Adrenal gland (tissue), 5 donors: ENCODE measurements at regions not wholly inside any gene's neighbourhood (a gene's known extent, or its start where the extent isn't known, plus 50 kb on each side); places are given as distances from the start of the nearest gene placed in this dataset.

Experiments
- POLR2A ChIP-seq, 2 donors: fragments of 450-650 bp; IDR thresholded peaks; one replicate each; pipeline ENCODE4 v1.6.1; 2017; ENCODE audit warnings: antibody characterized with exemption in 2 of 2, mild to moderate bottlenecking in 2 of 2, moderate library complexity in 1 of 2
- TF ChIP-seq, protein P1 (sequence below), 6 experiments: fragments of 450-650 bp in 4 of 6; fragments of 200-600 bp in 2 of 6; sonication (generic) in 1 of 6; IDR thresholded peaks; 1 replicate in 5 of 6; 2 replicates in 1 of 6; pipeline versions ENCODE4 v1.5.1 to v1.8.0; 2016 to 2021; ENCODE audit warnings: antibody characterized with exemption in 6 of 6, mild to moderate bottlenecking in 2 of 6, moderate library complexity in 1 of 6
- donor health status: DM: no; HTN: no; CAD: no.

DNA sequence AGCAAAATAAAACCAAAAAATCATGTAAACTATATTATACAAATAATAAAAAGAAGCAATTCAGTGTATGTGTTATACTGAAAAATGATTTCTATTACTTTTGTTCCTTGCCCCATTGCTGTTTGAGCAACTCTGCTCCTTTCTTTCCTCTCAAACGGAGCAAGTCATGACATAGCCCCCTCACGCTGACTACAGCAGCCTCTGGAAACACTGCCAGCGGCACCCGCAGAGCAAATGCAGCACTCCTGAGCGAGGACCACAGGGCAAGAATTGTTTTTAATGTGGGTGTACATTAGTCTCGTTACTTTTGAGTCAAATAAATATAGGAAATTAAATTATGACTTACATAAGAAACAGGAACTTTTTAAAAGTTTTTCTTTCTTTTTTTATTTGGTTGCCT lies 350.1 kb upstream of the HSF2 start:
- TF ChIP-seq, protein P1, sequence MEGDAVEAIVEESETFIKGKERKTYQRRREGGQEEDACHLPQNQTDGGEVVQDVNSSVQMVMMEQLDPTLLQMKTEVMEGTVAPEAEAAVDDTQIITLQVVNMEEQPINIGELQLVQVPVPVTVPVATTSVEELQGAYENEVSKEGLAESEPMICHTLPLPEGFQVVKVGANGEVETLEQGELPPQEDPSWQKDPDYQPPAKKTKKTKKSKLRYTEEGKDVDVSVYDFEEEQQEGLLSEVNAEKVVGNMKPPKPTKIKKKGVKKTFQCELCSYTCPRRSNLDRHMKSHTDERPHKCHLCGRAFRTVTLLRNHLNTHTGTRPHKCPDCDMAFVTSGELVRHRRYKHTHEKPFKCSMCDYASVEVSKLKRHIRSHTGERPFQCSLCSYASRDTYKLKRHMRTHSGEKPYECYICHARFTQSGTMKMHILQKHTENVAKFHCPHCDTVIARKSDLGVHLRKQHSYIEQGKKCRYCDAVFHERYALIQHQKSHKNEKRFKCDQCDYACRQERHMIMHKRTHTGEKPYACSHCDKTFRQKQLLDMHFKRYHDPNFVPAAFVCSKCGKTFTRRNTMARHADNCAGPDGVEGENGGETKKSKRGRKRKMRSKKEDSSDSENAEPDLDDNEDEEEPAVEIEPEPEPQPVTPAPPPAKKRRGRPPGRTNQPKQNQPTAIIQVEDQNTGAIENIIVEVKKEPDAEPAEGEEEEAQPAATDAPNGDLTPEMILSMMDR (IDR thresholded peaks at IDR 0.05), result no peak
- no peak for TF ChIP-seq POLR2A (IDR thresholded peaks at IDR 0.05)
